ENCODE measurements at regions not wholly inside any gene's neighbourhood (a gene's known extent, or its start where the extent isn't known, plus 50 kb on each side); places are given as distances from the start of the nearest gene placed in this dataset.

DNA sequence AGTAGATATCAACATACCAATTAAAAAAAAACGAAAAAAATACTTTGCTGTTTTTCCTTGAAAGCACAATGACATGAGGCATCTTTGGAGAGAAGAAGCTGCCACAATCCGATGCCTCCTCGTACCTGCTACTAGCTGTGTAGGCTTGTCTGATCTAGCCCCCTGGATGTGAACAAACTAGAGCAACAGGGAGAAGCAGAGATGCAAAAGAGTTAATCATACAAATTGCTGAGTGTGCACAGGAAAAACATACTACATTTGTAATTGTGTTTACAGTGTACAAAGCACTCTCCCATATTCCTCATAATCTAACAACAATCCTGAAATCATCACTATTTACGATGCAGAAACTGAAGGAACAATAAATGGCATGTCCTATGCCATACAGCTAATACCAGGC lies 227.0 kb upstream of the CTNNB1 start:
- no peaks in the 10 kb centered on the region for H3K9me3 ChIP-seq (ENCODE audit: low read depth)
- 91% methylated on average over 4 of the region's 4 CpGs for WGBS (ENCODE audit: low lambda C conversion rate, missing lambda C conversion rate)
- DNase-seq (ENCODE audit: low spot score), result no peak
- H3K27me3 ChIP-seq, result no peaks in the 10 kb centered on the region
- no peaks in the 10 kb centered on the region for H3K9me2 ChIP-seq (replicated peaks; ENCODE audit: insufficient read depth)
- H2AFZ ChIP-seq, result no peak overlapping the region
- TF ChIP-seq EZH2phosphoT487 (IDR thresholded peaks at IDR 0.05; ENCODE audit: low read depth, severe bottlenecking, unreplicated experiment) (no peak), EZH2 (IDR thresholded peaks at IDR 0.05; ENCODE audit: borderline replicate concordance) (no peak)
- TF ChIP-seq, protein P1, sequence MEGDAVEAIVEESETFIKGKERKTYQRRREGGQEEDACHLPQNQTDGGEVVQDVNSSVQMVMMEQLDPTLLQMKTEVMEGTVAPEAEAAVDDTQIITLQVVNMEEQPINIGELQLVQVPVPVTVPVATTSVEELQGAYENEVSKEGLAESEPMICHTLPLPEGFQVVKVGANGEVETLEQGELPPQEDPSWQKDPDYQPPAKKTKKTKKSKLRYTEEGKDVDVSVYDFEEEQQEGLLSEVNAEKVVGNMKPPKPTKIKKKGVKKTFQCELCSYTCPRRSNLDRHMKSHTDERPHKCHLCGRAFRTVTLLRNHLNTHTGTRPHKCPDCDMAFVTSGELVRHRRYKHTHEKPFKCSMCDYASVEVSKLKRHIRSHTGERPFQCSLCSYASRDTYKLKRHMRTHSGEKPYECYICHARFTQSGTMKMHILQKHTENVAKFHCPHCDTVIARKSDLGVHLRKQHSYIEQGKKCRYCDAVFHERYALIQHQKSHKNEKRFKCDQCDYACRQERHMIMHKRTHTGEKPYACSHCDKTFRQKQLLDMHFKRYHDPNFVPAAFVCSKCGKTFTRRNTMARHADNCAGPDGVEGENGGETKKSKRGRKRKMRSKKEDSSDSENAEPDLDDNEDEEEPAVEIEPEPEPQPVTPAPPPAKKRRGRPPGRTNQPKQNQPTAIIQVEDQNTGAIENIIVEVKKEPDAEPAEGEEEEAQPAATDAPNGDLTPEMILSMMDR (IDR thresholded peaks at IDR 0.05; ENCODE audit: poor library complexity), result no peak
- no peak overlapping the region for H3K4me3 ChIP-seq
- peak overlapping the region; percentile 75 for H3K27ac ChIP-seq
- H4K20me1 ChIP-seq (ENCODE audit: insufficient read depth, poor library complexity, severe bottlenecking), result no peaks in the 10 kb centered on the region
- H3K4me2 ChIP-seq, result no peak overlapping the region
- peaks cover 13% of the 10 kb centered on the region for H3K4me1 ChIP-seq (ENCODE audit: insufficient read depth)
- H3K79me2 ChIP-seq, result no peaks in the 10 kb centered on the region
- no peaks in the 10 kb centered on the region for H3K36me3 ChIP-seq (replicated peaks; ENCODE audit: insufficient read depth, low read depth)

GRCh38 chr3:40973141-40973540 lies 226.2 kb upstream of the CTNNB1 start:
- no peaks in the 10 kb centered on the region for H4K20me1 ChIP-seq (ENCODE audit: insufficient read depth, poor library complexity, severe bottlenecking)
- H2AFZ ChIP-seq, result no peak overlapping the region
- 97% methylated on average over 2 of the region's 2 CpGs for WGBS (ENCODE audit: low lambda C conversion rate, missing lambda C conversion rate)
- no peaks in the 10 kb centered on the region for H3K36me3 ChIP-seq (replicated peaks; ENCODE audit: insufficient read depth, low read depth)
- no peaks in the 10 kb centered on the region for H3K27me3 ChIP-seq
- TF ChIP-seq EZH2phosphoT487 (IDR thresholded peaks at IDR 0.05; ENCODE audit: low read depth, severe bottlenecking, unreplicated experiment) (no peak), EZH2 (IDR thresholded peaks at IDR 0.05; ENCODE audit: borderline replicate concordance) (no peak)
- TF ChIP-seq, protein P1 (IDR thresholded peaks at IDR 0.05; ENCODE audit: poor library complexity), result no peak
- H3K4me2 ChIP-seq, result no peak overlapping the region
- peaks cover 13% of the 10 kb centered on the region for H3K4me1 ChIP-seq (ENCODE audit: insufficient read depth)
- no peak for DNase-seq (ENCODE audit: low spot score)
- H3K4me3 ChIP-seq, result no peak overlapping the region
- no peak overlapping the region for H3K27ac ChIP-seq
- no peaks in the 10 kb centered on the region for H3K9me2 ChIP-seq (replicated peaks; ENCODE audit: insufficient read depth)
- H3K9me3 ChIP-seq (ENCODE audit: low read depth), result no peaks in the 10 kb centered on the region
- H3K79me2 ChIP-seq, result no peaks in the 10 kb centered on the region

DNA sequence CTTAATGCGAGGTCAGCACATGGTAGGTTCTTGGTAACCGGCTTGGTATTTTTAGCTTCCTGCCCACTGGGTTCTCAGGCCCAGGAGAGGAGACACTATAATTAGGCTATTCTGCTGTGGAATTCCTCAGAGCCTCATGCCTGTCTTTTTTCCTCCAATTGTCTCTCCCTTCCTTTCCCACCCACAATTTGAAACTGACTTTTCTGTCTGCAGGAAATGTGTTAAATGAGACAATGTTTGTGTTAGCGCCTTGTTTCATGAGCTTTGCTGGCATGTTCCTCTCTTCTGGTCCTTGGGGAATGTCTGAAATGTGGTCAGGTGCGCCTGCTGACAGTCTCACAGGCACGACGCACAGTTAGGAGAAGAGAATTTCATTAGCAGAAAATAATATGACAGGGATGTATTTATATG lies 223.6 kb upstream of the CTNNB1 start:
- Histone ChIP-seq H3K4me3 (no peak overlapping the region), H3K9me2 (replicated peaks; ENCODE audit: insufficient read depth) (no peaks in the 10 kb centered on the region), H4K20me1 (ENCODE audit: insufficient read depth, poor library complexity, severe bottlenecking) (no peaks in the 10 kb centered on the region), H3K9me3 (ENCODE audit: low read depth) (no peaks in the 10 kb centered on the region), H3K36me3 (replicated peaks; ENCODE audit: insufficient read depth, low read depth) (no peaks in the 10 kb centered on the region), H3K4me2 (no peak overlapping the region), H3K79me2 (no peaks in the 10 kb centered on the region), H3K4me1 (ENCODE audit: insufficient read depth) (peaks cover 13% of the 10 kb centered on the region), H2AFZ (no peak overlapping the region), H3K27me3 (no peaks in the 10 kb centered on the region), H3K27ac (no peak overlapping the region)
- DNase-seq (ENCODE audit: low spot score), result no peak
- no peak for TF ChIP-seq EZH2phosphoT487 (IDR thresholded peaks at IDR 0.05; ENCODE audit: low read depth, severe bottlenecking, unreplicated experiment)
- 76% methylated on average over 6 of the region's 6 CpGs for WGBS (ENCODE audit: low lambda C conversion rate, missing lambda C conversion rate)

- no peaks in the 10 kb centered on the region for H3K9me3 ChIP-seq (ENCODE audit: low read depth)
- peaks cover 10% of the 10 kb centered on the region for H3K4me1 ChIP-seq (ENCODE audit: insufficient read depth)
- TF ChIP-seq EZH2 (IDR thresholded peaks at IDR 0.05; ENCODE audit: borderline replicate concordance) (no peak), EZH2phosphoT487 (IDR thresholded peaks at IDR 0.05; ENCODE audit: low read depth, severe bottlenecking, unreplicated experiment) (no peak)
- TF ChIP-seq, protein P1 (IDR thresholded peaks at IDR 0.05; ENCODE audit: poor library complexity), result no peak
- no peak overlapping the region for H3K27ac ChIP-seq
- no peaks in the 10 kb centered on the region for H3K79me2 ChIP-seq
- H4K20me1 ChIP-seq (ENCODE audit: insufficient read depth, poor library complexity, severe bottlenecking), result no peaks in the 10 kb centered on the region
- H3K4me2 ChIP-seq, result no peak overlapping the region
- no peaks in the 10 kb centered on the region for H3K27me3 ChIP-seq
- no peaks in the 10 kb centered on the region for H3K36me3 ChIP-seq (replicated peaks; ENCODE audit: insufficient read depth, low read depth)
- H2AFZ ChIP-seq, result no peak overlapping the region
- no peak for DNase-seq (ENCODE audit: low spot score)
- no peak overlapping the region for H3K4me3 ChIP-seq
- no peaks in the 10 kb centered on the region for H3K9me2 ChIP-seq (replicated peaks; ENCODE audit: insufficient read depth)
- WGBS (ENCODE audit: low lambda C conversion rate, missing lambda C conversion rate), result 87% methylated on average over 2 of the region's 2 CpGs
Observed at GRCh38 chr3:40976241-40976640, 223.1 kb upstream of the CTNNB1 start.

All from hepatocyte (in vitro differentiated cells).